ENCODE measurements at regions not wholly inside any gene's neighbourhood (a gene's known extent, or its start where the extent isn't known, plus 50 kb on each side); places are given as distances from the start of the nearest gene placed in this dataset.

DNA sequence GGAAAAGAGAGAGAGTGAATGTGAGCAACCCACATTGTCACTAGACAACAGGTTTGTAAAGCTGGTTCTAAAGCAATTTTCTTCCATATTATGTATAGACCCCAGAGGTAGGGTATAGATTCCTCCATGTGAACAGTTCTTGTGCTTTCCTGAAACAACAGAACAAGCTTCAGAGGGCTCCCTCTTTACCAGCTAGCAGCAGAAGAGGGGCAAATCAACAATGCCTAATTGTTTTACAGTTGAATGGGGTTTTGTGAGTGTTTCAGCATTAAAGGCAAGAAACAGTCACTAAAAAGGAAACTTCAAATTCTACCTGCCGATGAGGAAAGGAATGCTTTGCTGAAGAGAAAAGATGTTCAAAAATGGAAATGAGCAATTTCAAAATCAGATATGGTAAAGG is 341.2 kb upstream of the KITLG start:
- H3K9me3 ChIP-seq (replicated peaks in 1 of 2; ENCODE audit: control insufficient read depth in 1 of 2, insufficient read depth in 1 of 2, low read length in 2 of 2): no peaks in the 10 kb centered on the region
- Mint-ChIP-seq H3K27ac (no peak overlapping the region), H3K27me3 (ENCODE audit: low read depth in 3 of 3) (peaks cover 0 to 3% (median 2%) of the 10 kb centered on the region in 3 donors), H3K4me1 (no peaks in the 10 kb centered on the region), H3K9me3 (peaks cover 0 to 3% (median 0%) of the 10 kb centered on the region in 7 donors), H3K36me3 (no peaks in the 10 kb centered on the region), H3K4me3 (no peak overlapping the region)
- DNase-seq: no peak
- intact Hi-C loops (cut with micrococcal nuclease): no loop called here
- H3K4me3 ChIP-seq (replicated peaks in 1 of 3; ENCODE audit: low read depth in 2 of 3, low read length in 3 of 3): no peak overlapping the region
- H3K4me1 ChIP-seq (ENCODE audit: control insufficient read depth in 1 of 2, insufficient read depth in 2 of 2, low read length in 2 of 2): no peaks in the 10 kb centered on the region
- no peak overlapping the region for H3K4me2 ChIP-seq (replicated peaks; ENCODE audit: extremely low read depth, low read length, poor library complexity, severe bottlenecking)
- 100% methylated on average over 1 of the region's 1 CpG for WGBS (ENCODE audit: insufficient coverage)
- TF ChIP-seq, protein P1, sequence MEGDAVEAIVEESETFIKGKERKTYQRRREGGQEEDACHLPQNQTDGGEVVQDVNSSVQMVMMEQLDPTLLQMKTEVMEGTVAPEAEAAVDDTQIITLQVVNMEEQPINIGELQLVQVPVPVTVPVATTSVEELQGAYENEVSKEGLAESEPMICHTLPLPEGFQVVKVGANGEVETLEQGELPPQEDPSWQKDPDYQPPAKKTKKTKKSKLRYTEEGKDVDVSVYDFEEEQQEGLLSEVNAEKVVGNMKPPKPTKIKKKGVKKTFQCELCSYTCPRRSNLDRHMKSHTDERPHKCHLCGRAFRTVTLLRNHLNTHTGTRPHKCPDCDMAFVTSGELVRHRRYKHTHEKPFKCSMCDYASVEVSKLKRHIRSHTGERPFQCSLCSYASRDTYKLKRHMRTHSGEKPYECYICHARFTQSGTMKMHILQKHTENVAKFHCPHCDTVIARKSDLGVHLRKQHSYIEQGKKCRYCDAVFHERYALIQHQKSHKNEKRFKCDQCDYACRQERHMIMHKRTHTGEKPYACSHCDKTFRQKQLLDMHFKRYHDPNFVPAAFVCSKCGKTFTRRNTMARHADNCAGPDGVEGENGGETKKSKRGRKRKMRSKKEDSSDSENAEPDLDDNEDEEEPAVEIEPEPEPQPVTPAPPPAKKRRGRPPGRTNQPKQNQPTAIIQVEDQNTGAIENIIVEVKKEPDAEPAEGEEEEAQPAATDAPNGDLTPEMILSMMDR (IDR thresholded peaks at IDR 0.05): no peak
- H2AFZ ChIP-seq (ENCODE audit: insufficient read depth, low read depth, low read length, poor library complexity, severe bottlenecking): no peak overlapping the region
- H3K79me2 ChIP-seq (ENCODE audit: insufficient read depth, low read length): no peaks in the 10 kb centered on the region
- no peaks in the 10 kb centered on the region for H4K20me1 ChIP-seq (ENCODE audit: insufficient read depth, low read length)
- no peak overlapping the region for H3K9ac ChIP-seq (ENCODE audit: insufficient read depth, low read length, poor library complexity, severe bottlenecking)
- H3K27ac ChIP-seq (ENCODE audit: low read depth in 1 of 2, low read length in 2 of 2): no peak overlapping the region
- H3K27me3 ChIP-seq (ENCODE audit: control insufficient read depth in 2 of 2, insufficient read depth in 2 of 2, low read length in 2 of 2): no peaks in the 10 kb centered on the region
- no peaks in the 10 kb centered on the region for H3K36me3 ChIP-seq (replicated peaks in 1 of 2; ENCODE audit: control insufficient read depth in 1 of 2, insufficient read depth in 2 of 2, low read length in 2 of 2)

- Histone ChIP-seq H4K20me1 (ENCODE audit: insufficient read depth, low read length) (no peaks in the 10 kb centered on the region), H2AFZ (ENCODE audit: insufficient read depth, low read depth, low read length, poor library complexity, severe bottlenecking) (no peak overlapping the region), H3K9me3 (replicated peaks in 1 of 2; ENCODE audit: control insufficient read depth in 1 of 2, insufficient read depth in 1 of 2, low read length in 2 of 2) (peaks cover 16 to 17% of the 10 kb centered on the region in 2 donors), H3K4me1 (ENCODE audit: control insufficient read depth in 1 of 2, insufficient read depth in 2 of 2, low read length in 2 of 2) (no peaks in the 10 kb centered on the region), H3K4me2 (replicated peaks; ENCODE audit: extremely low read depth, low read length, poor library complexity, severe bottlenecking) (no peak overlapping the region), H3K27me3 (ENCODE audit: control insufficient read depth in 2 of 2, insufficient read depth in 2 of 2, low read length in 2 of 2) (no peaks in the 10 kb centered on the region), H3K4me3 (replicated peaks in 1 of 3; ENCODE audit: low read depth in 2 of 3, low read length in 3 of 3) (no peak overlapping the region), H3K79me2 (ENCODE audit: insufficient read depth, low read length) (no peaks in the 10 kb centered on the region), H3K9ac (ENCODE audit: insufficient read depth, low read length, poor library complexity, severe bottlenecking) (no peak overlapping the region), H3K27ac (ENCODE audit: low read depth in 1 of 2, low read length in 2 of 2) (no peak overlapping the region), H3K36me3 (replicated peaks in 1 of 2; ENCODE audit: control insufficient read depth in 1 of 2, insufficient read depth in 2 of 2, low read length in 2 of 2) (no peaks in the 10 kb centered on the region)
- Mint-ChIP-seq H3K27ac (no peak overlapping the region), H3K36me3 (no peaks in the 10 kb centered on the region), H3K4me1 (no peaks in the 10 kb centered on the region), H3K4me3 (no peak overlapping the region), H3K27me3 (ENCODE audit: low read depth in 3 of 3) (peaks cover 0 to 3% (median 0%) of the 10 kb centered on the region in 3 donors), H3K9me3 (peaks cover 10 to 24% (median 15%) of the 10 kb centered on the region in 7 donors)
- WGBS (ENCODE audit: insufficient coverage): no CpG with 5 or more reads among the region's 1 CpG
- TF ChIP-seq, protein P1 (IDR thresholded peaks at IDR 0.05): no peak
- DNase-seq: no peak
- intact Hi-C loops (cut with micrococcal nuclease): no loop called here
Observed at GRCh38 chr12:88918161-88918560, 337.9 kb upstream of the KITLG start.

All from CD14-positive monocyte (primary cell).